Liver (tissue), 8 donors: ENCODE measurements at regions not wholly inside any gene's neighbourhood (a gene's known extent, or its start where the extent isn't known, plus 50 kb on each side); places are given as distances from the start of the nearest gene placed in this dataset.

Source experiments
- DNase-seq: peaks from one replicate; pipeline ENCODE4 v3.0.0-alpha.2; 2017; ENCODE audit warnings: low spot score
- H3K27ac ChIP-seq, 2 donors: one replicate each; pipeline ENCODE4 v1.7.0; 2013; ENCODE audit warnings: inconsistent platforms in 2 of 2, low read length in 2 of 2, control low read depth in 1 of 2, low read depth in 1 of 2, mild to moderate bottlenecking in 1 of 2
- H3K27me3 ChIP-seq, 4 donors: one replicate each; pipeline versions ENCODE4 v1.6.1 to v1.7.0; 2013; ENCODE audit warnings: low read length in 3 of 4, inconsistent platforms in 1 of 4, mild to moderate bottlenecking in 1 of 4, moderate library complexity in 1 of 4; ENCODE audit not compliant: control insufficient read depth in 4 of 4, insufficient read depth in 4 of 4
- H3K36me3 ChIP-seq, 4 donors: one replicate each; pipeline versions ENCODE4 v1.6.1 to v1.7.0; 2013; ENCODE audit warnings: low read length in 3 of 4, mild to moderate bottlenecking in 3 of 4, low read depth in 1 of 4, moderate library complexity in 1 of 4; ENCODE audit not compliant: control insufficient read depth in 4 of 4, insufficient read depth in 3 of 4
- H3K4me1 ChIP-seq, 4 donors: one replicate each; pipeline versions ENCODE4 v1.6.1 to v1.7.0; 2013; ENCODE audit warnings: low read length in 3 of 4, mild to moderate bottlenecking in 3 of 4, moderate library complexity in 1 of 4; ENCODE audit not compliant: control insufficient read depth in 4 of 4, insufficient read depth in 4 of 4
- H3K4me3 ChIP-seq, 3 donors: one replicate each; pipeline versions ENCODE4 v1.6.1 to v1.7.0; 2013; ENCODE audit warnings: low read length in 3 of 3, control low read depth in 1 of 3, low read depth in 1 of 3, mild to moderate bottlenecking in 1 of 3
- H3K9ac ChIP-seq, 2 donors: one replicate each; pipeline ENCODE4 v1.7.0; 2013; ENCODE audit warnings: low read length in 2 of 2, mild to moderate bottlenecking in 2 of 2, moderate library complexity in 2 of 2, control low read depth in 1 of 2, low read depth in 1 of 2
- H3K9me3 ChIP-seq, 4 donors: one replicate each; pipeline versions ENCODE4 v1.6.1 to v1.7.0; 2013; ENCODE audit warnings: low read length in 3 of 4; ENCODE audit not compliant: control insufficient read depth in 4 of 4
- CTCF ChIP-seq: fragments of 150-350 bp; IDR thresholded peaks from 2 replicates; pipeline ENCODE4 v1.5.1; 2017; ENCODE audit warnings: improper control_type of control experiment, low read depth, low read length; ENCODE audit not compliant: missing input control
- FOXA2 ChIP-seq: IDR thresholded peaks from 2 replicates; pipeline ENCODE4 v1.6.1; 2016; ENCODE audit warnings: antibody characterized with exemption
- GABPA ChIP-seq, 2 donors: IDR thresholded peaks in 1 of 2; conservative IDR thresholded peaks in 1 of 2; 2 replicates each; pipeline ENCODE4 v1.6.1; 2016; ENCODE audit warnings: antibody characterized with exemption in 2 of 2, mild to moderate bottlenecking in 1 of 2, moderate library complexity in 1 of 2
- HNF4G ChIP-seq: IDR thresholded peaks from 2 replicates; pipeline ENCODE4 v1.6.1; 2016; ENCODE audit warnings: antibody characterized with exemption
- MAX ChIP-seq: IDR thresholded peaks from 2 replicates; pipeline ENCODE4 v1.6.1; 2016; ENCODE audit warnings: antibody characterized with exemption
- RAD21 ChIP-seq, 2 donors: IDR thresholded peaks; 2 replicates each; pipeline ENCODE4 v1.6.1; 2016; ENCODE audit warnings: antibody characterized with exemption in 2 of 2, mild to moderate bottlenecking in 2 of 2
- REST ChIP-seq: IDR thresholded peaks from 2 replicates; pipeline ENCODE4 v1.6.1; 2016; ENCODE audit warnings: antibody characterized with exemption, mild to moderate bottlenecking
- RXRA ChIP-seq, 2 donors: IDR thresholded peaks; 2 replicates each; pipeline ENCODE4 v1.6.1; 2017 to 2018; ENCODE audit warnings: antibody characterized with exemption in 2 of 2, mild to moderate bottlenecking in 1 of 2
- SP1 ChIP-seq: IDR thresholded peaks from 2 replicates; pipeline ENCODE4 v1.6.1; 2018; ENCODE audit warnings: antibody characterized with exemption, mild to moderate bottlenecking
- ZBTB33 ChIP-seq: IDR thresholded peaks from 2 replicates; pipeline ENCODE4 v1.6.1; 2016; ENCODE audit warnings: antibody characterized with exemption
- WGBS: extraction: QIAGEN DNeasy Blood & Tissue Kit; methylation state at CpG from one replicate; pipeline ENCODE4 v1.1.7; 2013; 5-methylcytosine and 5-hydroxymethylcytosine counted together
- donor health status: healthy.
- donor health status: healthy.
- donor health status: healthy.
- donor health status: healthy.
- donor health status: healthy.

- TF ChIP-seq SP1: no peak
- TF ChIP-seq RAD21 (IDR thresholded peaks at IDR 0.05): peak; percentile 92 to 98
- TF ChIP-seq CTCF: peak; percentile 93
- TF ChIP-seq GABPA (IDR thresholded peaks at IDR 0.05 in 1 of 2, conservative IDR thresholded peaks at IDR 0.05 in 1 of 2): no peak
- no peak for TF ChIP-seq ZBTB33
- H3K36me3 ChIP-seq: no peaks in the 10 kb centered on the region
- 26% methylated on average over 4 of the region's 4 CpGs for WGBS
Measured at GRCh38 chr3:71875461-71875947, 90.6 kb upstream of the PROK2 start.

GRCh38 chr3:71874618-71875017 is 89.7 kb upstream of the PROK2 start:
- Histone ChIP-seq H3K9ac (no peak overlapping the region), H3K27me3 (no peaks in the 10 kb centered on the region), H3K9me3 (no peaks in the 10 kb centered on the region), H3K4me3 (no peak overlapping the region), H3K27ac (no peak overlapping the region), H3K36me3 (no peaks in the 10 kb centered on the region), H3K4me1 (peaks cover 0 to 3% (median 0%) of the 10 kb centered on the region in 4 donors)
- no peak for TF ChIP-seq FOXA2
- TF ChIP-seq HNF4G: no peak
- no peak for TF ChIP-seq GABPA (IDR thresholded peaks at IDR 0.05 in 1 of 2, conservative IDR thresholded peaks at IDR 0.05 in 1 of 2)
- no peak for TF ChIP-seq REST
- no peak for TF ChIP-seq RXRA (IDR thresholded peaks at IDR 0.05)
- no peak for TF ChIP-seq SP1
- TF ChIP-seq MAX: no peak
- no peak for DNase-seq
- WGBS: 64% methylated on average over 4 of the region's 4 CpGs

More at GRCh38 chr3:71875461-71875947, 90.6 kb upstream of the PROK2 start:
- H3K4me3 ChIP-seq: no peak overlapping the region
- H3K27ac ChIP-seq: no peak overlapping the region
- no peaks in the 10 kb centered on the region for H3K27me3 ChIP-seq
- no peaks in the 10 kb centered on the region for H3K9me3 ChIP-seq
- peak; percentile 75 for DNase-seq
- no peak overlapping the region for H3K9ac ChIP-seq
- H3K4me1 ChIP-seq: peaks cover 0 to 3% (median 0%) of the 10 kb centered on the region in 4 donors
